ENCODE measurements at regions not wholly inside any gene's neighbourhood (a gene's known extent, or its start where the extent isn't known, plus 50 kb on each side); places are given as distances from the start of the nearest gene placed in this dataset.
"Not testable (repeated sequence)": the region's sequence is repeated elsewhere in the genome, so short reads cannot be mapped to it uniquely, and the experiment has no call there.

GRCh38 chr9:87041553-87042235 is 94.4 kb upstream of the GAS1 start:
- intact Hi-C loops (cut with micrococcal nuclease) = not testable (repeated sequence)

- intact Hi-C loops (cut with micrococcal nuclease) = not testable (repeated sequence)
These were observed 102.8 kb upstream of the GAS1 start for GRCh38 chr9:87049929-87050608.

DNA sequence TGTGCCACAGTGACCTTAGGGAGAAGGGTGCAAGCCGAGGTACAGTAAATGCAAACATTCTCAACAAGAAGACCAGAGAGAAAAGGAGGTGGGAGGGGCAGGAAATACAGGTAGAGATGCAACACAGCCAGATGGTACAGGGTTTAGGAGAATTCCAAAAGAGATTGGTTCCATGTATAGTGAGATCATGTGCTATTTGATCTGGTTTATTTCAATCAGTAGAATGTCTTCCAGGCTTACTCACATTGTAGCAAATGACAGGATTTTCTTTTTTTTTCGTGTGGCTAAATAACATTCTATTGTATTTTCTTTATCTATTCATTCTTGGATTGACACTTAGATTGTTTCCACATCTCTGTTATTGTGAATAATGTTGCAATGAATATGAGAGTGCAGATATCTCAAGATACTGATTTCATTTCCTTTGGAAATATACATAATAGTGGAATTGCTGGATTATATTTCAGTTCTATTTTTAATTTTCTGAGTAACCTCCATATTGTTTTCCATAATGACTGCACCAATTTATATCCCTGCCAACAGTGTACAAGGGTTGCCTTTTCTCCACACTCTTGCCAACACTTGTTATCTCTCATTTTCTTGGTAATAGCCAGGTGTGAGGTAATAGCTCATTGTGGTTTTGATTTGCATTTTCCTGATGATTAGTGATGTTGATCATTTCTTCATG is 107.8 kb upstream of the GAS1 start:
- intact Hi-C loops (cut with micrococcal nuclease) = no loop called here

DNA sequence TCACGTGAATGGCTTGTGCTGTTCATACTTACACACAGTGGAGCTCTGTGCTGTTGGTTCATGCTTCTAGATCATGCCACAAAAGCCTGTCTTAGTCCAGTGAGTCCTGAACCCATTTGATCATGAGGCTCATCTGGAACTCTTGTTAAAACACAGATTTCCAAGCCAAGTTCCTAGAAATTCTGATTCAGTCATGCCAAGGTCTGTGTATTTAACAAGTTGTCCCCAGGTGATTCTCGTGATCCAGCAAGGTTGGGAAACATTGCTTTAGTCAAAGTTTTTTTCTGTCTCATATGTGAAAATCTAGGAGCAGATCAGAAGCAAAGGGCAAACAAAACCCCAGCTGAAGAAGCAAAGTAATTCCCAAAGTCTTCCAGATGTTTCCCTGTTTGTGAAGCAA is 112.5 kb upstream of the GAS1 start:
- intact Hi-C loops (cut with micrococcal nuclease) = loop anchor here (10.0 kb wide), 1 partner anchor 975 kb away; no protein-coding TSS in a partner anchor

DNA sequence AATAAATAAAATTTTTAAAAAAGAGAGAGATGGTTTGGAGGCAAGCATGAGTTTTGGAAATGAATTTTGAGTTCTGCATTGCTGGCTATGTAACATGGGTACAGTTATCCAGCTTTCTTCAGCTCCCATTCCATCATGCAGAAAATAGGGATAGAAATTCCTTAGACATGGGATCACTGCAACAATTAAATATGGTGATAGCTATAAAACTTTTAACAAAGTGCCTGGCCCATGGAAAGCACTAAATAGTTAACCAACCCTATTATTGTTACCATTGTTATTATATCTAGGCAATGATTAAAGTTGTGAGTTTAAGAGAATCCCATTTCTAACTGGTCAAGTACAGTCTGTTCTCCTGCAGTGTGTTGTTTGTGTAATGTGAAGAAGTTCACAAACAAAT is 115.4 kb upstream of the GAS1 start:
- intact Hi-C loops (cut with micrococcal nuclease) = loop anchor here (10.0 kb wide), 1 partner anchor 978 kb away; no protein-coding TSS in a partner anchor

DNA sequence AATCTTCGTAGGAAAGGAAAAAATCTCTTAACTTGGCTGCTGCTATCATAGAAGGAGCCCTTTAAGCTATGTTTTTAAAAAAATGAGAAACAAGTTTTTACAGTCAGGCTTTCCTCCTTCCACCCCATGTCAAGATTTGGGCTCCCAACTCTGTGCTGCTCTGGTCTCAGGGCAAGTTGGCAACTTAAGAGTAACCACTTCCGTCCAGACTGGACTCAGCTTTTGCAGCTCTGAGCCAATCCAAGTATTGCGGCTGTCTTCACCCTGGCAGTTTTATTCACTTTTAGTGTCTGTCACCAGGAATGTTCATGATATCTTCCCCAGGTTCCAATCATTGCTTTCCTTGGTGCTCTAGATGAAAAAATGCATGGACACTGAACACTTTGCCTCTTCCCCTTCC is 115.9 kb upstream of the GAS1 start:
- intact Hi-C loops (cut with micrococcal nuclease) = loop anchor here (10.0 kb wide), 1 partner anchor 978 kb away; no protein-coding TSS in a partner anchor

GRCh38 chr9:87063871-87064270 is 116.6 kb upstream of the GAS1 start:
- intact Hi-C loops (cut with micrococcal nuclease) = loop anchor here (10.0 kb wide), 1 partner anchor 979 kb away; no protein-coding TSS in a partner anchor

GRCh38 chr9:87064311-87064710 is 117.0 kb upstream of the GAS1 start:
- intact Hi-C loops (cut with micrococcal nuclease) = loop anchor here (10.0 kb wide), 1 partner anchor 980 kb away; no protein-coding TSS in a partner anchor

GRCh38 chr9:87065981-87066380 is 118.7 kb upstream of the GAS1 start:
- intact Hi-C loops (cut with micrococcal nuclease) = loop anchor here (10.0 kb wide), 1 partner anchor 981 kb away; no protein-coding TSS in a partner anchor

GRCh38 chr9:87067426-87067825 is 120.1 kb upstream of the GAS1 start:
- intact Hi-C loops (cut with micrococcal nuclease) = loop anchor here (10.0 kb wide), 1 partner anchor 983 kb away; no protein-coding TSS in a partner anchor

DNA sequence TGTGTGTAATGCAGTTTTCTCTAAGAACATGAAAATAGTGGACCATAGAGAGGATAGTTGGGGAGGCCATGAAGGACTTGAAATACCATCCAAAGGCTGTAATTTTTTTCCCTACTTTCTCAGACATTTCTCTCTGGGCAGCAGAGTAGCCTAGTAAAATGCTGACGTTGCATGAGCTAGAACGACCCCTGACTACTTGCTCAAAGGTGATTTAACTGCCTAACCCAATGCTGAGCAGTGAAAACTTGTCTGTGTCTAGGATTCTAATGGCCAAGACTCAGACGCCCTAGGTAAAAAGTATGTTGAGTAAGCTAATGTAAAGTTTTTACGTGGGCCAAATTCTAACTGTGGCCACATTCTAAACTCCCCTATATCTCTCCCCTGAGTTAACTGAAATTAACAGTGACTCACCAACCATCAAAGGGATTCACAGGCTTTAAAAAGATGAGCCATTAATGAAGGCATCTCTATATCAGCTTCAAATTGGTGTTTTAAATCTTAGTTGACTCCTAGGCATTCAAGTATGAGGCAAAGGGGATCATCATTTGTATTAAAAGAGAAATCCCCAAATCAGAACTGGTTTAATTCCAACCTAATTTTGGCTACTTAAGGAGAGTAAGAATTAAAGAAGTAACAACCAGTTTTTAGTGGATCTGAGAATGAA is 121.0 kb upstream of the GAS1 start:
- intact Hi-C loops (cut with micrococcal nuclease) = loop anchor here (10.0 kb wide), 1 partner anchor 984 kb away; no protein-coding TSS in a partner anchor

DNA sequence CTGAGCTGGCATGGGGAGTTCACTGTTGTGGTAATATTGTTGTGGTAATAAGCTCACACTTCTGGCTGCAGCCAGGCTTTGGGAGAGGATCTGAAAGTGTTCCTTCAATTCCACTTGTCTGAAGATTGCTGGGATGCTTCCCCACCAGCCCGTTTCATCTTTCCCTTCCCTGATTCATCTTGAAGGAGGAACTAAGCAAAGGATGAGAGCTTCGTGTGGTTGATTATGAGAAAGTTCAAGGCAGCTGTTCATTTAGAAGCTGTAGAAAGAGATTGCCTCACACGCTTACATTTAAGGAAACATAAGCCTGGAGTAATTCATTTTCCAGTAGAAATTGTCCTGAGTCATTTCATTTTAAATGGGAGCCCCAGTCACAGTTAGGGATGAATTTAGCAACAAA is 122.4 kb upstream of the GAS1 start:
- intact Hi-C loops (cut with micrococcal nuclease) = loop anchor here (10.0 kb wide), 1 partner anchor 985 kb away; no protein-coding TSS in a partner anchor

GRCh38 chr9:87070336-87070735 is 123.0 kb upstream of the GAS1 start:
- intact Hi-C loops (cut with micrococcal nuclease) = no loop called here

DNA sequence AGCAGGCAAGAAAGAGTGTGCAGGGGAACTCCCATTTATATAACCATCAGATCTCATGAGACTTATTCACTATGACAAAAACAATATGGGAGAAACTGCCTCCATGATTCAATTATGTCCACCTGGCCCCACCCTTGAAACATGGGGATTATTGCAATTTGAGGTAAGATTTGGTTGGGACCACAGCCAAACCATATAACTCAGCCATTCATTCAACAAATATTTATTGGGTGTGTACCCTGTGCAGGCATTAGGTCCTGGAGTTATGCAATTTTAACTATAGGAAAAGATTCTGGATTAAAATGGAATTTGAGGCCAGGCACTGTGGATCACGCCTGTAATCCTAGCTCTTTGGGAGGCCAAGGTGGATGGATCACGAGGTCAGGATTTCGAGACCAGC is 124.2 kb upstream of the GAS1 start:
- intact Hi-C loops (cut with micrococcal nuclease) = no loop called here

DNA sequence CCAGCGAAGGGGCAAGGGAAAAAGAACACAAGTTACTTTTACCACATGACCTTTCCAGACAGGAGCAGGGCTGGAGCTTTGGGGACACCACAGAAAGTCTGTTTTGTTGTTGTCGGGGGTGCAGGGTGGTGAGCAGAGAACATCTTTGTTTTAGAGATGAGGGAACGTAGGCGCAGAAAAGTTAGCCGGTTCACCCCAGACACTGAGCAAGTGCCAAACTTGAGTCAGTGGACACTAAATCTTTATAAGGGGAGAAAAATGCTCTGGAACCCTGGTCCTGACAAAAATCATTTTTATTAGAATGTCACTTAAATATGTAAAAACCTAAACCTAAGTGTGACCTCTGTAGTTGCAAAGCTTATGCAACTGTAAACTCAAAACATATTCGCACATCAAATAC is 126.4 kb upstream of the GAS1 start:
- intact Hi-C loops (cut with micrococcal nuclease) = no loop called here

GRCh38 chr9:87075537-87075936 is 128.2 kb upstream of the GAS1 start:
- intact Hi-C loops (cut with micrococcal nuclease) = no loop called here

- intact Hi-C loops (cut with micrococcal nuclease) = no loop called here
These were observed 129.5 kb upstream of the GAS1 start for GRCh38 chr9:87076825-87077224.

GRCh38 chr9:87077986-87078385 is 130.7 kb upstream of the GAS1 start:
- intact Hi-C loops (cut with micrococcal nuclease) = no loop called here

DNA sequence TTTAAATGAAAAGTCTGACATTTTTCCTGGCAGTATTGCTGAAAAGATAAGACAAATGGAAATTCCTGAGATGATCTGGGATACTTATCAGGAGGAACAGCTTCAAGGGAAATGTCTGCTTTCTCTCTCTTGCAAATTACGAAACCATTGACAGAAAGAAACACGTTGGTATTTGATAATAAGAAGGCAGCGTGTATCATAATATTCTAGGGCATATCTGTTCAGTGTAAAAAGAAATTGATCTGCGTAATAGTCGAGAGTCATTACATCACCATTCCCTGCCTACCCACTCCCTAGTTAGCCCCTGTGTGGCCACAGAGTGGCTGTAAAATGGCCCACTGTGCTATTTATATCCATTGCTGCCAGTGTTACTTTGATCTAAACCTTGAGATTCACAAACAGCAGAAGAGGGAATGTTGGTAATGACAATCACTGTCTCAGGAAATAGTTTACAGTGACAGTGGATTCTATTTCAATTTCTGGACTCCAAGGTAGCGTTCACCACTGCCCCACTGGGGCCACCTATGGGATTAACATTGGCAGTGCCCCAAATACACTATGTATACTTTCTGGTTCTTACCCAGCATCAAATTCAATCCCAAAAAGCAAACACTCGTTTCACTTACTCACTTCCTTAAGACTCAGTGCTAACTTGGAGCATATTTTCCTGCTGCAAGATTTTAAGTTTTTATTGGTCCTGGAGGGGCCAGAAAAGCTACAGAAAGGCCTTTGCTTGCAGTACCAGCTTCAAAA is 133.4 kb upstream of the GAS1 start:
- intact Hi-C loops (cut with micrococcal nuclease) = no loop called here

- intact Hi-C loops (cut with micrococcal nuclease) = no loop called here
These were observed 134.2 kb upstream of the GAS1 start for GRCh38 chr9:87081503-87081902.

GRCh38 chr9:87083986-87084385 is 136.7 kb upstream of the GAS1 start:
- intact Hi-C loops (cut with micrococcal nuclease) = no loop called here

Measured in T-helper 1 cell treated with Interleukin-12 subunit alpha and Interleukin-12 subunit beta and Interleukin-4 antibody, amounts not matched to agents 30 ng/mL and 1 ng/mL, for 36 hours (primary cell).